OCI-LY1 (cell line): ENCODE measurements at regions not wholly inside any gene's neighbourhood (a gene's known extent, or its start where the extent isn't known, plus 50 kb on each side); places are given as distances from the start of the nearest gene placed in this dataset.

Experiments used
- CTCF ChIP-seq: fragments of 200-600 bp; sonication (generic), shearing (Covaris generic); IDR thresholded peaks from 2 replicates; pipeline ENCODE4 v1.5.1; 2017; ENCODE audit warnings: mild to moderate bottlenecking, antibody characterized with exemption, low read length, moderate library complexity, mixed read lengths
- EZH2 ChIP-seq: fragments of 200-600 bp; sonication (generic), shearing (Covaris generic); IDR thresholded peaks from 2 replicates; pipeline ENCODE4 v1.8.0; 2017; ENCODE audit warnings: borderline replicate concordance, mixed run types, mild to moderate bottlenecking, antibody characterized with exemption, low read length, moderate library complexity, mixed read lengths

GRCh38 chr15:97037080-97037479 lies 706.6 kb downstream of the NR2F2 start:
- TF ChIP-seq EZH2 (no peak), CTCF (no peak)
